ENCODE measurements at regions not wholly inside any gene's neighbourhood (a gene's known extent, or its start where the extent isn't known, plus 50 kb on each side); places are given as distances from the start of the nearest gene placed in this dataset.
"Not testable (repeated sequence)": the region's sequence is repeated elsewhere in the genome, so short reads cannot be mapped to it uniquely, and the experiment has no call there.

DNA sequence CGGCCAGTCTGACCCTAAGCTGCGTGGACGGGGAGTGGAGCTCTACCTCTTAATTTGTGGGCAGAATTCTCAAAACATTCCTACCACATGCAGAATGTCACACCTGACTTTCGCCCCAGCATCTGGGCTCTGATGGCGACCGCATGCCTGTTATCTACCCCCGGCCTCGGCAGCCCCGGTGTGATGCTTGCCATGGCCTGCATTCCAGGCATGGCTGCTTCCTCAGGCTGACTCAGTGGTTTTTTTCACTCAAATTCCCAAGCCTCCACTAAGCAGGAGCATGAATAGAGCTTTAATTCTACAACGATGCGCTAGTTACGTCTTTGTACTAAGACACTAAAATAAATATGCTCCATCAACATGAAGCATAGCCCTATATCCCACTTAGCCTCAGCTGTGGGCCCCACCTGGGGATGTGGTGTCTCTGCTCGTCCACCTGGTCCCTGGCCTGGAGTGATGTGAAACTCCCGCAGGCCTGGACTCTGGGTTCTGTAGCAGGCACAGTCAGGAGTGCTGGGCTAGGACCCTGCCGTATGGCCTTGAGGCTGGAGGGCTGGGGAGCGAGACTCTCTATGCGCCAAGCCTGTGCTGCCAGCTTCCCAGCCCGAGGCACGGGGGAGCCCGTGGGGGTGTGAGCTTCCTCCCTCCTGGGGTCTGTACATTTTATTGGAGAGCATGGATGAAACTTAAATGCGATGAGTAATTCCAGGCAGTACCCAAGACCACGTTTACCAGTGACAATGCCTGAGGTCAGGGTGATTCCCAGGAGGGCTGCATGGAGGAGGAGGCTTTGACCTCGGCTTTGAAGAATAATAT, 153.2 kb downstream of the CTTN start:
- DNase-seq = no peak

DNA sequence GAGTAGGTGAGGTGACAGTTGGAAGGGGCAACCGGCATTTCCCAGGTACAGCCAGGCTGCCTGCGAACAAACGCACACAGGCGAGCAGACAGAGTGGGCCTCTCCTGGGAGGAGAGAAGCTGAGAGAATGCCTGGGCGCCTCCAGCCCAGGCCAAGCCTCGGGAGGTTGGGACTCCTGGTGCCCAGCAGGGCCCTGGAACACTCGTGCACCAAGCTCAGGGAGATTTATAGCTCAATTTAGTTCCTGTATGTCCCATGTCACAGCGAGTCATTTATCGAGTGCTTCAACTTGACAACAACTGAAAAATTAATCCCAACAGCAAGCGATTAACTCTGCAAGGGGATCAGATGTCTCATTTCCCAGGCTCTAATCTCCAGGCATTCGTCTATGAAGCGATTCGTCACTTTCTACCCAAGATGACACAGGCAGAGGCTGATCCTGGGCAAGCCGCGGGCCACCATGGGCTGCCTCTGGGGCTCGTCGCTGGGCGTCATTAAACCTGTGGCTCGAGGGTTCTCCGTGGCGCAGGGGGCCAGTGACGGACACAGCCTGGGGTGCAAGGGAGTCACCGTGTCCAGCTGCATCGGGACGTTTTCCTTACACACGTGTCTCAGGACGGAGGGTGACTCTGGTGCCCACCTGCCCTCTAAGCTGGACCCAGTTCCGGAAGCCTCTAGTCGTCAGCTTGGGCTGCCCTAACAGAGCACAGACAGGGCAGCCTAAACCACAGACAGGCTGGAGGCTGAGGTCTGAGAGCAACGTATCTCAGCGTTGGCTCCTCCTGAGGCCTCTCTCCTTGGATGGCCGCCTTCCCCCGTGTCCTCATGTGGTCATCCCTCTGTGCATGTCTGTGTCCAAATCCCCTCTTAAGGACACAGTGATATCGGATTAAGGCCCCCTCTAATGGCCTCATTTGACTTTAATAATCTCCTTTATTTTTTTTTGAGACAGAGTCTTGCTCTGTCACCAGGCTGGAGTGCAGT, 154.1 kb downstream of the CTTN start:
- no peak for DNase-seq

GRCh38 chr11:70555078-70555477, 156.7 kb downstream of the CTTN start:
- no peak for DNase-seq

DNA sequence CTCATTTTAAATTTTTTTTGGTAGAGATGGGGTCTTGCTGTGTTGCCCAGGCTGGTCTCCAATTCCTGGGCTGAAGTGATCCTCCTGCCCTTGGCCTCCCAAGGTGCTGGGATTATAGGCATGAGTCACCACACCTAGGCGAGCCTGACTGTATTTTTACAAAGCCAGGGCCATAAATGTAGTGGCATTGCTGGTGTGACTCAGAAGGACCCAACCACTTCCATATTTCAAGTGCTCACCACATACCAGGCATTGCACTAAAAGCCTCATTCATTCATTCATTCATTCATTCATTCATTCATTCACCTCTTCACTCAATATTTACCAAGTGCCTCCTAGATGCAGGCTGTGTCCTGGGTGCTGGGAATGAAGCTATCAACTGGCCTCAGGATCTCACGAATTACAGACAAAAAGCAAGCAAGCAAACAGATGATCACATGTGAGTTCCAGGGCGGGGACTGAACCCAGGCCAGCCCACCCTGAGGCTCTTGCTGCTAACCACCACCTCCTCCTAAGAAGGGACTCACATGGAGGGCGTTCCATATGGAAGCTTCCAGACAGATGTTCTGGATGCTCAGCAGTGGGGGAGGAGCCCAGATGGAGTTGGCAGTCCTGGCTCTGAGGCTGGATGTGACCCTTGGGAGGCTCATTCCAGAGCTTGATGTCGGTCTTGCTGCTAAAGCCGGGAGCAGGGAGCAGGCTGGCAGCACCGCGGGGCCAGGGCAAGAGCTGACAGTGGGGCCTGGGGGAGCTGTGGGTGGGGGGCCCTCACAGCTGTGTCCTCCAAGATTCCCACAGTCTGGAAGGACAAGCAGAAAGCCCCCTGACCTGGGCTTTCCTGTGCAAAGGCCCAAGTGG, 158.8 kb downstream of the CTTN start:
- no peak for DNase-seq

GRCh38 chr11:70557742-70558485, 159.6 kb downstream of the CTTN start:
- DNase-seq = no peak

DNA sequence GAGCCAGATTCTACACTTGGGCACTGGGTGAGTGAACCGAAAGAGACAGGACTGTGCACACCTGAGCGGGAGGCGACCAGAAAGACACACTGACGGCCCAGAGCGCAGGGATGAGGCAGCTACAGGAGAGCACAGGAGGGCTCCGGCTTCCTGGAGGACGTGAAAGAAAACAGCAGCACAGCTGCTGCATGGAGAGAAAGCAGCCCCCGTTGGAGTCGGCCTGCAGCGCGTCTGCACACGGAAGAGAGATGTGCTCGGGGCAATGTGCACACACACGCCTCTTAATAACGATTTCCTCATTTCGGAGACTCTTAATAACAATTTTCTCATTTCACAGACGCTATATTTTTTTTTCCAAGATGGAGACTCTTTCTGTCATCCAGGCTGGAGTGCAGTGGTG, 160.4 kb downstream of the CTTN start:
- no peak for DNase-seq

GRCh38 chr11:70559516-70559915, 161.2 kb downstream of the CTTN start:
- DNase-seq = no peak

- not testable (repeated sequence) for DNase-seq
These were observed 162.3 kb downstream of the CTTN start for GRCh38 chr11:70560621-70561020.

DNA sequence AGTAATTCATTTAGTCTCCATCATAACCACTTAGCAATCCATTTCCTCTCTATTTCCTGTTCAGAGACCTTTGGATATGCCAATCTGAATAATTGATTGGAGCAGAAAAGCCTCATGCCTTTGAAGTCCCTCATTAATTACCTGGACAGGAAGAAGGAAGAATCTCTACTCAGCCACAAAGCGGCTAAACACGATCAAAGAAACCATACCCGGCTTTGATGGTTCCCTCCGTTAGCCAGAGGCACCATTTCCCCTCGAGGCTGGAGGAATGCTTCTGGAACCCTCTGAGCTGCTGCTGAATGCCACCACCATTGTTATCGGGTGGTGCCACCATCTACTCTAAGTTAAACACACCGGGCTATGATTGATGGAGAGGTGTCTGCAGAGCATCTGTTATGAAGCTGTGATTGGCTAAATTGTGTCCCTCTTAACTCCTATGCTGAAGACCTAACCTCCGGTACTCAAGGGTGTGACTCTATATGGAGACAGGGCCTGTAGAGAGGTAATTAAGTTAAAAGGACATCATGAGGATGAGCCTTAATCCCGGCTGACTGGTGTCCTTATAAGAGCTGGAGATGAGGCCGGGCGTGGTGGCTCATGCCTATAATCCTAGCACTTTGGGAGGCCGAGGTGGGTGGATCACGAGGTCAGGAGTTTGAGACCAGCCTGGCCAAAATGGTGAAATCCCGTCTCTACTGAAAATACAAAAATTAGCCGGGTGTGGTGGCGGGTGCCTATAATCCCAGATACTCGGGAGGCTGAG, 168.6 kb downstream of the CTTN start:
- DNase-seq = no peak

DNA sequence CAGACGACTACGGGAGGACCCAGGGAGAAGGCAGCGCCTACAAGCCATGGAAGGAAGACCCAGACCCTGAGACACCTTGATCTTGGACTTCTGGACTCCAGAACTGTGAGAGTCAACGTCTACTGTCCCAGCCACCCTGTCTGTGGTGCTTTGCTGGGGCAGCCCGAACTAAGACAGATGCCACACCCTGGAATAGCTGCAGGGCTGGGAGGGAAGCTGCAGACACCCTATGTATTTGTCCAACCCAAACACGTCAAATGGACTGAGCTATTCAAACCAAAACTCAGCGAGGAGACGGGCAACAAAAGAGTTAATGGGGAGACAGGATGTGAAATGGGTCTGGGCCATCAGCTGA, 169.3 kb downstream of the CTTN start:
- no peak for DNase-seq

GRCh38 chr11:70568035-70568813, 169.9 kb downstream of the CTTN start:
- DNase-seq = no peak

DNA sequence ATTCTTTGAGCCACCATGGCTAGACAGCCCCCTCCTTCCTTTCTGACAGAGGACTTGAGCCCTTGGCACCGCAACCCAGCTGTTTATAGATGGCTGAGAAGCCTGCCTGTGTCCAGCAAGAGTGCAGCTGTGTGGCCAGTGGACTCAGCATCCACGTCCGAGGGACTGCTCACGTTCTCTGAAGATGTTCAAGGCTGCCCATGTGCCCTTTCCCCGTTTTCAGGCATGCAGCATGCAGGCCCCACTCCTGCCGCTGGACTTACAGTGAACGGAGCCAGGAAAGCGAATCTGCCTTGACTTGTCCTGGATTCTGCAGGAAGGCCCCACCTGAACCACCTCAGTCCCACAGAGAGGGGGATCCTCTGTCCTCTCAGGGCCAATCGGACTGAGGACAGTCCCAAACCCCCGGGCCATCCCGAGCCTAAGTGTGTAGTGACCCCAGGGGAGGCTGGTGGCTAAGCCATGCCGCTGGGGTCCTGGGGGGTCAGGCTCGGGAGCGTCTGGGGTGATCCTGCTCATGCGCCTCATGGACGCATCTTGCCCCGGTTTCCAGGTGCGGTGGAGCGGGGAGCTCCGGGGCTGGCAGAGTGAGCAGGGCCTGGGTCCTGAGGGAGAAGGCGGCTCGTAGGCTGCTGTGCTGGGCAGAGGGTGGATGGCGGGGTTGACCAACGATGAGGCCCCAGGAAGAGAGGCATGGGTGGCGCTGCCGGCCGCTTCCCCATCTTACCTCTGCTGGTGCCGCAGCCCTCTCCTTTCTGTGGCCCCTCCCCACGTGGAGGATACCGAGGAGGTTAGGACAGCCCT, 170.7 kb downstream of the CTTN start:
- no peak for DNase-seq

- DNase-seq = no peak
These were observed 171.2 kb downstream of the CTTN start for GRCh38 chr11:70569618-70569890.

- DNase-seq = no peak
These were observed 171.8 kb downstream of the CTTN start for GRCh38 chr11:70569996-70570692.

DNA sequence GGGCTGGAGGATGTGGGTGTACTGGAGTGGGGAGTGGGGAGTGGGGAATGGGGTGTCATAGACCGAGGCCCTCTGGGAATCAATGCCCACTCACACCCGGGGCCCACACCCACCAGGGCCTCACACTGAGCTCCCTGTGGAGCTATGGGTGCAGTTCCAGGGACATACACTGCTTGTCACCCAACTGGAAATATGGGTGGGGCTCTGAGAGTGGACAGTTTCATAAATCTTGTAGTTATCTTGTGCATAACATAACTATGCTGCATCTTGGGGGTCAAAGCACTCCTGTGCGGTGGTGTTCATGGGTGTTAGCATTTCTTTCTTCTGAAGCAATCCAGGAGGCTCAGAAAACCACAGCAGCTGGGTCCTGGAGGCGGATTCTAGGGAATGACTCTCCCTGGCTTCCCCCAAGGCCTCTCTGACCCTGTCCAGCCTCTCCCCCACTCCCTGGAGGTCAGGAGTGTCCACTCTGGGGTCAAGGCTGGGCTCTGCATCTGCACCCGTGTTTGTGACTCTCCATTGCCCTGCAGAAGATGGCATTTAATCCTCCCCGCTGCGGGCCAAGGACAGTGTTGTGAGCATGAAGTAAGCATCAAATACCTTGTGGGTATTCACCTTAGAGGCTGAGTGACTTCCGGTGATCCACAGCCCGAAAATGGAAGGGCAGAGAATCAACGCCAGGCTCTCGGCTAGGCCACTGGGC, 172.5 kb downstream of the CTTN start:
- no peak for DNase-seq

DNA sequence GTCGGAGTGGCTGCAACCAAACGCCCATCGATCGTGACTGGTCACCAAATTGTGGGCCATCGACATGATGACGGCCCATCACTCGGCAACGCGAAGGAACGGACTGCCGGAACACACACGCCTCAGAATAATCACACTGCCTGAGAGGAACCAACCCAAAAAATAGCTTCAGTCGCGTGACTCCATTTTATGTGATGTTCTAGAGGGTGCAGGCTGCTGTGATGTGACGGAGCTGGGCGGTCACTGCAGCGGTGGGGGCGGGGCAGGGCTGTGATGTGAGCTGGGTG, 174.6 kb downstream of the CTTN start:
- no peak for DNase-seq

- DNase-seq = no peak
These were observed 175.4 kb downstream of the CTTN start for GRCh38 chr11:70573701-70574151.

GRCh38 chr11:70574725-70575347, 176.5 kb downstream of the CTTN start:
- no peak for DNase-seq

Data from NCI-H510A (cell line).